Hepatocyte (in vitro differentiated cells): ENCODE measurements at regions not wholly inside any gene's neighbourhood (a gene's known extent, or its start where the extent isn't known, plus 50 kb on each side); places are given as distances from the start of the nearest gene placed in this dataset.

Experiments
- DNase-seq: peaks from one replicate; pipeline ENCODE4 v3.0.0-alpha.2; 2016; ENCODE audit warnings: low spot score
- H2AFZ ChIP-seq: fragments of 200-600 bp; sonication (generic); 2 replicates; pipeline ENCODE4 v1.6.0; 2016; ENCODE audit warnings: antibody characterized with exemption, mild to moderate bottlenecking
- H3K27ac ChIP-seq: fragments of 200-600 bp; sonication (generic); 2 replicates; pipeline ENCODE4 v1.5.1; 2016; ENCODE audit warnings: mild to moderate bottlenecking
- H3K27me3 ChIP-seq: fragments of 200-600 bp; sonication (generic); 2 replicates; pipeline ENCODE4 v1.6.1; 2016
- H3K36me3 ChIP-seq: fragments of 200-600 bp; sonication (generic); replicated peaks from 2 replicates; pipeline ENCODE4 v1.5.1; 2016; ENCODE audit warnings: low read depth; ENCODE audit not compliant: insufficient read depth
- H3K4me1 ChIP-seq: fragments of 200-600 bp; sonication (generic); 2 replicates; pipeline ENCODE4 v1.5.1; 2016; ENCODE audit warnings: mild to moderate bottlenecking, moderate library complexity; ENCODE audit not compliant: insufficient read depth
- H3K4me2 ChIP-seq: fragments of 200-600 bp; sonication (generic); 2 replicates; pipeline ENCODE4 v1.6.0; 2016
- H3K4me3 ChIP-seq: fragments of 200-600 bp; sonication (generic); 2 replicates; pipeline ENCODE4 v1.5.1; 2016; ENCODE audit warnings: mild to moderate bottlenecking
- H3K79me2 ChIP-seq: fragments of 200-600 bp; sonication (generic); 2 replicates; pipeline ENCODE4 v1.6.0; 2017; ENCODE audit warnings: mild to moderate bottlenecking
- H3K9me2 ChIP-seq: fragments of 200-600 bp; sonication (generic); replicated peaks from 2 replicates; pipeline ENCODE4 v1.6.0; 2017; ENCODE audit warnings: mild to moderate bottlenecking; ENCODE audit not compliant: insufficient read depth
- H3K9me3 ChIP-seq: fragments of 200-600 bp; sonication (generic); 2 replicates; pipeline ENCODE4 v1.5.1; 2016; ENCODE audit warnings: low read depth, mild to moderate bottlenecking
- H4K20me1 ChIP-seq: fragments of 200-600 bp; sonication (generic); 2 replicates; pipeline ENCODE4 v1.6.0; 2016; ENCODE audit warnings: mild to moderate bottlenecking; ENCODE audit not compliant: insufficient read depth, poor library complexity, severe bottlenecking
- CTCF ChIP-seq: fragments of 200-600 bp; sonication (generic); IDR thresholded peaks from 2 replicates; pipeline ENCODE4 v1.5.1; 2016; ENCODE audit warnings: antibody characterized with exemption, mild to moderate bottlenecking; ENCODE audit not compliant: poor library complexity
- EZH2 ChIP-seq: fragments of 200-600 bp; sonication (generic); IDR thresholded peaks from 2 replicates; pipeline ENCODE4 v1.6.1; 2016; ENCODE audit warnings: antibody characterized with exemption, mild to moderate bottlenecking, borderline replicate concordance
- EZH2phosphoT487 ChIP-seq: fragments of 200-600 bp; sonication (generic); IDR thresholded peaks from one replicate; pipeline ENCODE4 v1.6.1; 2018; ENCODE audit warnings: antibody characterized with exemption, mild to moderate bottlenecking, low read depth, moderate library complexity; ENCODE audit not compliant: unreplicated experiment, severe bottlenecking
- WGBS: methylation state at CpG from one replicate; pipeline ENCODE4 v1.1.6; 2016; ENCODE audit warnings: low lambda C conversion rate; ENCODE audit errors: missing lambda C conversion rate; 5-methylcytosine and 5-hydroxymethylcytosine counted together

GRCh38 chr1:208851366-208851765, 607.2 kb upstream of the PLXNA2 start:
- Histone ChIP-seq H3K9me2 (no peaks in the 10 kb centered on the region), H2AFZ (no peak overlapping the region), H3K4me2 (no peak overlapping the region), H3K27me3 (no peaks in the 10 kb centered on the region), H3K36me3 (no peaks in the 10 kb centered on the region), H3K79me2 (no peaks in the 10 kb centered on the region), H3K9me3 (no peaks in the 10 kb centered on the region), H3K4me3 (no peak overlapping the region), H3K4me1 (no peaks in the 10 kb centered on the region), H3K27ac (no peak overlapping the region), H4K20me1 (no peaks in the 10 kb centered on the region)
- 79% methylated on average over 2 of the region's 2 CpGs for whole genome bisulfite sequencing
- TF ChIP-seq CTCF: no peak
- TF ChIP-seq EZH2phosphoT487: no peak
- TF ChIP-seq EZH2: no peak
- no peak for DNase-seq

- Histone ChIP-seq H3K36me3 (no peaks in the 10 kb centered on the region), H3K79me2 (no peaks in the 10 kb centered on the region), H3K27ac (no peak overlapping the region), H2AFZ (no peak overlapping the region), H3K9me3 (no peaks in the 10 kb centered on the region), H3K4me1 (no peaks in the 10 kb centered on the region), H3K9me2 (no peaks in the 10 kb centered on the region), H3K27me3 (no peaks in the 10 kb centered on the region), H4K20me1 (no peaks in the 10 kb centered on the region), H3K4me3 (no peak overlapping the region), H3K4me2 (no peak overlapping the region)
- WGBS: 79% methylated on average over 3 of the region's 3 CpGs
- no peak for DNase-seq
- TF ChIP-seq CTCF (no peak), EZH2 (no peak), EZH2phosphoT487 (no peak)
These were observed 608.7 kb upstream of the PLXNA2 start for GRCh38 chr1:208852911-208853310.

GRCh38 chr1:208855403-208855802, 611.2 kb upstream of the PLXNA2 start:
- Histone ChIP-seq H3K4me2 (no peak overlapping the region), H2AFZ (no peak overlapping the region), H3K79me2 (no peaks in the 10 kb centered on the region), H3K4me3 (no peak overlapping the region), H3K9me2 (no peaks in the 10 kb centered on the region), H3K36me3 (no peaks in the 10 kb centered on the region), H3K4me1 (no peaks in the 10 kb centered on the region), H3K9me3 (no peaks in the 10 kb centered on the region), H3K27me3 (no peaks in the 10 kb centered on the region), H3K27ac (no peak overlapping the region), H4K20me1 (no peaks in the 10 kb centered on the region)
- DNase-seq: no peak
- TF ChIP-seq CTCF: no peak
- no peak for TF ChIP-seq EZH2
- TF ChIP-seq EZH2phosphoT487: no peak
- WGBS: 96% methylated on average over 1 of the region's 1 CpG

- WGBS: 100% methylated on average over 2 of the region's 2 CpGs
- Histone ChIP-seq H3K27me3 (no peaks in the 10 kb centered on the region), H4K20me1 (no peaks in the 10 kb centered on the region), H3K36me3 (no peaks in the 10 kb centered on the region), H3K4me2 (no peak overlapping the region), H3K27ac (no peak overlapping the region), H3K4me1 (no peaks in the 10 kb centered on the region), H2AFZ (no peak overlapping the region), H3K9me3 (no peaks in the 10 kb centered on the region), H3K9me2 (no peaks in the 10 kb centered on the region), H3K4me3 (no peak overlapping the region), H3K79me2 (no peaks in the 10 kb centered on the region)
- no peak for TF ChIP-seq EZH2
- no peak for TF ChIP-seq CTCF
- no peak for TF ChIP-seq EZH2phosphoT487
- no peak for DNase-seq
These were observed 613.3 kb upstream of the PLXNA2 start for GRCh38 chr1:208857465-208857864.
